Left ventricle myocardium inferior (tissue), 1 donor: ENCODE measurements at regions not wholly inside any gene's neighbourhood (a gene's known extent, or its start where the extent isn't known, plus 50 kb on each side); places are given as distances from the start of the nearest gene placed in this dataset.

Source experiments
- DNase-seq: peaks from one replicate; pipeline ENCODE4 v3.0.0-alpha.2; 2020
- H3K27ac ChIP-seq: fragments of 200-600 bp; replicated peaks from 2 replicates; pipeline ENCODE4 v1.8.0; 2021
- H3K27me3 ChIP-seq: fragments of 200-600 bp; 2 replicates; pipeline ENCODE4 v1.8.0; 2021; ENCODE audit warnings: low read depth
- H3K36me3 ChIP-seq: fragments of 200-600 bp; 2 replicates; pipeline ENCODE4 v1.8.0; 2021
- H3K4me1 ChIP-seq: fragments of 200-600 bp; 2 replicates; pipeline ENCODE4 v1.8.0; 2021
- H3K4me3 ChIP-seq: fragments of 200-600 bp; 2 replicates; pipeline ENCODE4 v1.8.0; 2021; ENCODE audit warnings: mild to moderate bottlenecking, moderate library complexity
- H3K9me3 ChIP-seq: fragments of 200-600 bp; replicated peaks from 2 replicates; pipeline ENCODE4 v1.8.0; 2021
- intact Hi-C: fragments of 100-400 bp; cut with micrococcal nuclease; formaldehyde crosslinking; loops from one replicate; pipeline ENCODE4 v1.11.0; 2022
- TF ChIP-seq, protein P1 (sequence below): fragments of 200-600 bp; IDR thresholded peaks from 2 replicates; pipeline ENCODE4 v1.8.0; 2021; ENCODE audit warnings: antibody characterized with exemption, mild to moderate bottlenecking, borderline replicate concordance
- donor health status: DM: no; HTN: yes; CAD: no; lungs with severe emphysema.

DNA sequence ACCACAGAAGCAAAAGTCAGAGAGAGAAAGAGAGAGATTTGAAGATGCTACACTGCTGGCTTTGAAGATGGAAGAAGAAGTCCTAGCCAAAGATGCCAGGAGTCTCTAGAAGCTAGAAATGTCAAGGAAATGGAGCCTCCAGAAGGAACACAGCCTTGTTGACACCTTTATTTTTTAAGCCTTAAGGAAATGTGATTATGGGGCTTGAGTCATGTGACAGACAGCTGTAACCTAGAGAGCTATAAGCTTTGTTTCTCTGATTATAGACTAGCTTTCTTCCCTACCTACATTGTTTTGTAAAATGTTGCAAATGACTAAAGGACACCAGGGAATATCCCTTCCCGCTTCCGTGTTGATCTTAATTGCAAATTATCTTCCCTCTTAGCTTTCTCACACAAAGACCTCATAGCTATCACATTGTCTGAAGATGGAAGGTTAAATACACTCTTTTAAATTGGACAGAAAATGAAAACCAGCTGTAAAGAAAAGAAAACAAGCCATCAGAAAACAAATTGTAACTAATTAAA lies 199.9 kb downstream of the ARHGAP12 start:
- intact Hi-C loops, result no loop called here
- TF ChIP-seq, protein P1, sequence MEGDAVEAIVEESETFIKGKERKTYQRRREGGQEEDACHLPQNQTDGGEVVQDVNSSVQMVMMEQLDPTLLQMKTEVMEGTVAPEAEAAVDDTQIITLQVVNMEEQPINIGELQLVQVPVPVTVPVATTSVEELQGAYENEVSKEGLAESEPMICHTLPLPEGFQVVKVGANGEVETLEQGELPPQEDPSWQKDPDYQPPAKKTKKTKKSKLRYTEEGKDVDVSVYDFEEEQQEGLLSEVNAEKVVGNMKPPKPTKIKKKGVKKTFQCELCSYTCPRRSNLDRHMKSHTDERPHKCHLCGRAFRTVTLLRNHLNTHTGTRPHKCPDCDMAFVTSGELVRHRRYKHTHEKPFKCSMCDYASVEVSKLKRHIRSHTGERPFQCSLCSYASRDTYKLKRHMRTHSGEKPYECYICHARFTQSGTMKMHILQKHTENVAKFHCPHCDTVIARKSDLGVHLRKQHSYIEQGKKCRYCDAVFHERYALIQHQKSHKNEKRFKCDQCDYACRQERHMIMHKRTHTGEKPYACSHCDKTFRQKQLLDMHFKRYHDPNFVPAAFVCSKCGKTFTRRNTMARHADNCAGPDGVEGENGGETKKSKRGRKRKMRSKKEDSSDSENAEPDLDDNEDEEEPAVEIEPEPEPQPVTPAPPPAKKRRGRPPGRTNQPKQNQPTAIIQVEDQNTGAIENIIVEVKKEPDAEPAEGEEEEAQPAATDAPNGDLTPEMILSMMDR, result no peak
- H3K4me3 ChIP-seq, result no peak overlapping the region
- no peaks in the 10 kb centered on the region for H3K27me3 ChIP-seq
- H3K9me3 ChIP-seq, result peaks cover 13% of the 10 kb centered on the region
- no peaks in the 10 kb centered on the region for H3K4me1 ChIP-seq
- H3K36me3 ChIP-seq, result no peaks in the 10 kb centered on the region
- no peak overlapping the region for H3K27ac ChIP-seq
- no peak for DNase-seq

DNA sequence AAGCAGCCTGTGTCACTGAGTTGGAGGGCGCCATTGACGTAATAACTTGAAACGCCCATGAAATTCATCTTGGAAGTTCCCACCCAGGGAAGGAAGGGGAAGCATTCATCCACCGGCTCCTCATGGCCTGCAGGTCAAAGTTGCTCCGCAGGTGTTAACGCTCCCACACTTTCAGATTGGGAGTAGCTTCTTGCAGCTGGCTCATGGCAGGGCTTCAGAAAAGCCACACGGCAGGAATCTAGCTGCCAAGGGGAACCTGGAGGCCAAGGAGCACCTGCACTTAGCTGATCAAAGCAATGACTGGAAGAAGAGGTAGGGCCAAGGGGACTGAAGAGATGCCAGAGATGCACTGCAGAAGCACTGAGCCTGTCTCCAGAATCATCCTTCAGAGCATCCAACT lies 203.2 kb downstream of the ARHGAP12 start:
- DNase-seq, result no peak
- H3K9me3 ChIP-seq, result peaks cover 13% of the 10 kb centered on the region
- H3K4me3 ChIP-seq, result no peak overlapping the region
- H3K4me1 ChIP-seq, result no peaks in the 10 kb centered on the region
- TF ChIP-seq, protein P1, result no peak
- H3K27ac ChIP-seq, result no peak overlapping the region
- H3K36me3 ChIP-seq, result no peaks in the 10 kb centered on the region
- no peaks in the 10 kb centered on the region for H3K27me3 ChIP-seq
- intact Hi-C loops, result no loop called here

DNA sequence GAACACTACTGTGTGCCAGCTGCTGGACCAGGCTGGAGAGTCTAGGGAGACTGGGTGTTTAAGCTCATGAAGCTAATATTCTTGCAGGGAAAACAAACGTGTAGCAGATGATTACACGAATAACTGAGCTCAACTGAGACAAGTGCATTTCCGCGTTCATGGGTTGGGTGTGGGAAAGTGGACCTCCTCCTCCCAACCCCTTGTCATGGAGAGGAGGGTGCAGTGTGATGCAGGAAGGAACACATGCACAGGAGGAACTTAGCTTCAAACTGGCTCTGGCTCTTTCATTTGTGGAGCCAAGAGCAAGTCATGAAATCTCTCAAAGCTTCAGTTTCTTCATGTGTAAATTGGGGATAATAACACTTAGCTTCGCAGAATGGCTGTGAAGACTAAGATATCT lies 204.3 kb downstream of the ARHGAP12 start:
- Histone ChIP-seq H3K27me3 (no peaks in the 10 kb centered on the region), H3K9me3 (peaks cover 15% of the 10 kb centered on the region), H3K36me3 (no peaks in the 10 kb centered on the region), H3K4me1 (no peaks in the 10 kb centered on the region), H3K4me3 (no peak overlapping the region), H3K27ac (no peak overlapping the region)
- TF ChIP-seq, protein P1, result no peak
- no peak for DNase-seq
- intact Hi-C loops, result no loop called here

DNA sequence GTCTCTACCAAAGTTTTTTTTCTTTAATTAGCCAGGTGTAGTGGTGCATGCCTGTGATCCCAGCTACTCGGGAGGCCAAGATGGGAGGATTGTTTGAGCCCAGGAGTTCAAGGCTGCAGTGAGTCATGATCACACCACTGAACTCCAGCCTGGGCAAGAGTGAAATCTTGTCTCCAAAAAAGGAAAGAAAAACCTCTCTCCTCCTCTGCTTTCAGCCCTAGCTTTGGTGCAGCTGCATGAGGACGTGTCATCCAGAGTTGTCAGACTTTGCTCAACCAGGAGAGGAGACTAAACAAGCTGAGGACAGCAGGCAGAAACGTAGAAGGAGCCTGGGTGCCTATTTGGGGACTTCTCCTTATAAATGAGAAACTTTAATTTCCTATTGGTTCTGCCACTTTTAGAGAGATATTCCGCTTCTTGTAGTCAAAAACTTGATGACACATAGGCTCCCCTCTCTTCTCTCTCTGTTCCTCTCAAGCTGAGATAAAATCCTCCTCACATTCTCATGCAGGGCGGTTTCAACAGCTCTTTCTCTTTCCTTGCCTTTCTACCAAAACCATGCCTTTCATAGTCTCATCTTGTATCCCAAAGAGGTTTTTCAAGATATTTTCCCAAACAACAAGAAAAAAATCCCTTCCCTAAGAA lies 205.4 kb downstream of the ARHGAP12 start:
- no peak overlapping the region for H3K27ac ChIP-seq
- peaks cover 11% of the 10 kb centered on the region for H3K9me3 ChIP-seq
- no peaks in the 10 kb centered on the region for H3K27me3 ChIP-seq
- H3K4me3 ChIP-seq, result no peak overlapping the region
- DNase-seq, result no peak
- intact Hi-C loops, result no loop called here
- no peaks in the 10 kb centered on the region for H3K36me3 ChIP-seq
- H3K4me1 ChIP-seq, result no peaks in the 10 kb centered on the region
- TF ChIP-seq, protein P1, result no peak

DNA sequence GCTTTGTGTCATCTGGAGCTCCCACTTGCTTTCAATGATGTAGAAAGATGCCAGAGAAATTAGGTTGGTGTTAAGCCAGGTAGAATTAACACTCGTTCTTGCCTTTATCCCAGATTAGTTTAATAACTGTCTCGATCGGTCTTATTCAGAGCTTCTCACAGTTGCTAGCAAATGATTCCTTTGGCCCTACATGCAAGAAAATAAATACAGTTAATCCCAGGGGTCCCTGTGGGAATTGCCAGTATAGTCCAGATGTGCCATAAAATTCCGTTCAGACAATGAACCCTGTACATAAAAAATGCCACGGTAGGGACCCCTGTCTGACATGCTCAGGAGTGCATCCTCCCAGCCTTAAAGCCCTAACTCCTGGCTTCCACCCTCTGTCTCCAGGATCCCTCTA lies 207.5 kb downstream of the ARHGAP12 start:
- Histone ChIP-seq H3K9me3 (peaks cover 4% of the 10 kb centered on the region), H3K4me1 (no peaks in the 10 kb centered on the region), H3K36me3 (no peaks in the 10 kb centered on the region), H3K4me3 (no peak overlapping the region), H3K27ac (no peak overlapping the region), H3K27me3 (no peaks in the 10 kb centered on the region)
- no peak for DNase-seq
- TF ChIP-seq, protein P1, result no peak
- intact Hi-C loops, result no loop called here
